NCI-H69 (cell line): ENCODE measurements at regions not wholly inside any gene's neighbourhood (a gene's known extent, or its start where the extent isn't known, plus 50 kb on each side); places are given as distances from the start of the nearest gene placed in this dataset.

ENCODE experiments used
- DNase-seq: peaks from one replicate; lab custom pipeline; 2025; lab: John Stamatoyannopoulos, UW

- no peak for DNase-seq
Observed at GRCh38 chr10:124346831-124347230, 71.9 kb downstream of the OAT start.

GRCh38 chr10:124345521-124345920 lies 73.2 kb downstream of the OAT start:
- DNase-seq, result no peak

GRCh38 chr10:124344931-124345330 lies 73.8 kb downstream of the OAT start:
- DNase-seq, result no peak

GRCh38 chr10:124344266-124344590 lies 74.5 kb downstream of the OAT start:
- DNase-seq, result no peak

GRCh38 chr10:124343351-124344265 lies 75.1 kb downstream of the OAT start:
- no peak for DNase-seq

GRCh38 chr10:124342821-124343170 lies 75.9 kb downstream of the OAT start:
- DNase-seq, result no peak

GRCh38 chr10:124342136-124342820 lies 76.4 kb downstream of the OAT start:
- no peak for DNase-seq

- DNase-seq, result no peak
Observed at GRCh38 chr10:124341768-124342135, 77.0 kb downstream of the OAT start.

- no peak for DNase-seq
Observed at GRCh38 chr10:124340033-124340760, 78.5 kb downstream of the OAT start.

GRCh38 chr10:124339119-124340032 lies 79.3 kb downstream of the OAT start:
- DNase-seq, result no peak

- no peak for DNase-seq
Observed at GRCh38 chr10:124338276-124338925, 80.3 kb downstream of the OAT start.

GRCh38 chr10:124336186-124336585 lies 82.5 kb downstream of the OAT start:
- DNase-seq, result no peak

- DNase-seq, result no peak
Observed at GRCh38 chr10:124333931-124334330, 84.8 kb downstream of the OAT start.

- no peak for DNase-seq
Observed at GRCh38 chr10:124332426-124332825, 86.3 kb downstream of the OAT start.

- DNase-seq, result no peak
Observed at GRCh38 chr10:124329941-124330340, 88.8 kb downstream of the OAT start.

- no peak for DNase-seq
Observed at GRCh38 chr10:124329362-124329761, 89.4 kb downstream of the OAT start.

GRCh38 chr10:124328477-124329220 lies 90.1 kb downstream of the OAT start:
- no peak for DNase-seq

GRCh38 chr10:124325998-124326636 lies 92.6 kb downstream of the OAT start:
- no peak for DNase-seq

- DNase-seq, result no peak
Observed at GRCh38 chr10:124325633-124325914, 93.1 kb downstream of the OAT start.

- no peak for DNase-seq
Observed at GRCh38 chr10:124324856-124325632, 93.7 kb downstream of the OAT start.
